Fibroblast of pulmonary artery (primary cell): ENCODE measurements at regions not wholly inside any gene's neighbourhood (a gene's known extent, or its start where the extent isn't known, plus 50 kb on each side); places are given as distances from the start of the nearest gene placed in this dataset.

Experiments
- DNase-seq: peaks from one replicate; pipeline ENCODE4 v3.0.0-alpha.2; 2010; ENCODE audit warnings: low read depth
- H3K4me3 ChIP-seq: replicated peaks from 2 replicates; pipeline ENCODE4 v1.5.1; 2011; ENCODE audit warnings: low read depth, mild to moderate bottlenecking, control low read depth, low read length, moderate library complexity
- CTCF ChIP-seq: IDR thresholded peaks from 2 replicates; pipeline ENCODE4 v1.5.1; 2011; ENCODE audit warnings: mild to moderate bottlenecking, control low read depth, low read length, inconsistent platforms; ENCODE audit errors: missing control alignments

- DNase-seq = no peak
- TF ChIP-seq CTCF = no peak
- H3K4me3 ChIP-seq = no peak overlapping the region
Measured at GRCh38 chrX:139081965-139082364, 370.4 kb upstream of the FGF13 start.

- no peak for DNase-seq
- no peak overlapping the region for H3K4me3 ChIP-seq
- no peak for TF ChIP-seq CTCF
Measured at GRCh38 chrX:139079789-139080188, 368.3 kb upstream of the FGF13 start.

GRCh38 chrX:139078761-139079280, 367.3 kb upstream of the FGF13 start:
- no peak for TF ChIP-seq CTCF
- no peak overlapping the region for H3K4me3 ChIP-seq
- no peak for DNase-seq

- no peak overlapping the region for H3K4me3 ChIP-seq
- no peak for DNase-seq
- TF ChIP-seq CTCF = no peak
Measured at GRCh38 chrX:139078342-139078741, 366.8 kb upstream of the FGF13 start.

- H3K4me3 ChIP-seq = no peak overlapping the region
- no peak for DNase-seq
- no peak for TF ChIP-seq CTCF
Measured at GRCh38 chrX:139077281-139078250, 366.0 kb upstream of the FGF13 start.

GRCh38 chrX:139063364-139063763, 351.8 kb upstream of the FGF13 start:
- TF ChIP-seq CTCF = no peak
- no peak overlapping the region for H3K4me3 ChIP-seq
- no peak for DNase-seq
